ENCODE measurements at regions not wholly inside any gene's neighbourhood (a gene's known extent, or its start where the extent isn't known, plus 50 kb on each side); places are given as distances from the start of the nearest gene placed in this dataset. TPM values are rescaled to one million over a fixed set of nuclear protein-coding genes. Genes with fewer than 3 reads are reported as not detected.

Small RNA genes in the stretch of these regions (small RNA-seq; reads per million reads assigned to genes)
- gene HMGN2P13, result not detected

All from GM12878 (cell line).